ENCODE measurements at regions not wholly inside any gene's neighbourhood (a gene's known extent, or its start where the extent isn't known, plus 50 kb on each side); places are given as distances from the start of the nearest gene placed in this dataset.
"Not testable (repeated sequence)": the region's sequence is repeated elsewhere in the genome, so short reads cannot be mapped to it uniquely, and the experiment has no call there.

GRCh38 chr6:166231181-166231580 is 63.5 kb upstream of the TBXT start:
- H3K4me1 ChIP-seq (ENCODE audit: control insufficient read depth in 4 of 4, insufficient read depth in 4 of 4, low read length in 3 of 4); H3K27me3 ChIP-seq (ENCODE audit: control insufficient read depth in 4 of 4, insufficient read depth in 4 of 4, low read length in 3 of 4); DNase-seq (ENCODE audit: low spot score); H3K4me3 ChIP-seq (ENCODE audit: low read depth in 1 of 3, low read length in 3 of 3); H3K9me3 ChIP-seq (ENCODE audit: control insufficient read depth in 4 of 4, low read length in 3 of 4); H3K9ac ChIP-seq (ENCODE audit: low read depth in 1 of 2, low read length in 2 of 2); H3K36me3 ChIP-seq (ENCODE audit: control insufficient read depth in 4 of 4, insufficient read depth in 3 of 4, low read depth in 1 of 4, low read length in 3 of 4); H3K27ac ChIP-seq (ENCODE audit: low read depth in 1 of 2, low read length in 2 of 2): not testable (repeated sequence)
- WGBS: 97% methylated on average over 2 of the region's 2 CpGs

- Histone ChIP-seq H3K27me3 (ENCODE audit: control insufficient read depth in 4 of 4, insufficient read depth in 4 of 4, low read length in 3 of 4) (peaks cover 0 to 2% (median 0%) of the 10 kb centered on the region in 4 donors), H3K9me3 (ENCODE audit: control insufficient read depth in 4 of 4, low read length in 3 of 4) (no peaks in the 10 kb centered on the region), H3K36me3 (ENCODE audit: control insufficient read depth in 4 of 4, insufficient read depth in 3 of 4, low read depth in 1 of 4, low read length in 3 of 4) (no peaks in the 10 kb centered on the region), H3K9ac (ENCODE audit: low read depth in 1 of 2, low read length in 2 of 2) (no peak overlapping the region), H3K27ac (ENCODE audit: low read depth in 1 of 2, low read length in 2 of 2) (no peak overlapping the region), H3K4me3 (ENCODE audit: low read depth in 1 of 3, low read length in 3 of 3) (no peak overlapping the region), H3K4me1 (ENCODE audit: control insufficient read depth in 4 of 4, insufficient read depth in 4 of 4, low read length in 3 of 4) (no peaks in the 10 kb centered on the region)
- 33% methylated on average over 16 of the region's 16 CpGs for WGBS
- DNase-seq (ENCODE audit: low spot score): no peak
- TF ChIP-seq FOXA1 (IDR thresholded peaks at IDR 0.05) (no peak), ZBTB33 (IDR thresholded peaks at IDR 0.05) (no peak)
These were observed 61.3 kb upstream of the TBXT start for GRCh38 chr6:166228839-166229528.

GRCh38 chr6:166228425-166228824 is 60.8 kb upstream of the TBXT start:
- no peak overlapping the region for H3K9ac ChIP-seq (ENCODE audit: low read depth in 1 of 2, low read length in 2 of 2)
- TF ChIP-seq NR2F2 (IDR thresholded peaks at IDR 0.05): no peak
- TF ChIP-seq EGR1 (IDR thresholded peaks at IDR 0.05; ENCODE audit: low read depth in 2 of 2): no peak
- no peak for TF ChIP-seq HNF4A (conservative IDR thresholded peaks at IDR 0.05)
- no peak for TF ChIP-seq JUND (IDR thresholded peaks at IDR 0.05)
- TF ChIP-seq FOXA1 (IDR thresholded peaks at IDR 0.05): no peak
- TF ChIP-seq MAX (IDR thresholded peaks at IDR 0.05): no peak
- TF ChIP-seq RXRA (IDR thresholded peaks at IDR 0.05): no peak
- no peak for TF ChIP-seq TAF1 (conservative IDR thresholded peaks at IDR 0.05)
- TF ChIP-seq SP1 (IDR thresholded peaks at IDR 0.05): no peak
- no peak for TF ChIP-seq ATF3 (IDR thresholded peaks at IDR 0.05)
- TF ChIP-seq GABPA (IDR thresholded peaks at IDR 0.05 in 1 of 2, conservative IDR thresholded peaks at IDR 0.05 in 1 of 2): no peak
- no peak for TF ChIP-seq FOXA2 (IDR thresholded peaks at IDR 0.05)
- no peak for TF ChIP-seq ZBTB33 (IDR thresholded peaks at IDR 0.05)
- TF ChIP-seq YY1 (IDR thresholded peaks at IDR 0.05): no peak
- TF ChIP-seq CTCF (IDR thresholded peaks at IDR 0.05; ENCODE audit: low read depth, low read length, missing input control): no peak
- no peak for TF ChIP-seq REST (IDR thresholded peaks at IDR 0.05)
- TF ChIP-seq HNF4G (IDR thresholded peaks at IDR 0.05): no peak
- TF ChIP-seq RAD21 (IDR thresholded peaks at IDR 0.05): no peak
- no peaks in the 10 kb centered on the region for H3K9me3 ChIP-seq (ENCODE audit: control insufficient read depth in 4 of 4, low read length in 3 of 4)
- DNase-seq (ENCODE audit: low spot score): no peak
- H3K4me1 ChIP-seq (ENCODE audit: control insufficient read depth in 4 of 4, insufficient read depth in 4 of 4, low read length in 3 of 4): no peaks in the 10 kb centered on the region
- WGBS: 77% methylated on average over 3 of the region's 3 CpGs
- no peak overlapping the region for H3K27ac ChIP-seq (ENCODE audit: low read depth in 1 of 2, low read length in 2 of 2)
- peaks cover 0 to 6% (median 0%) of the 10 kb centered on the region in 4 donors for H3K27me3 ChIP-seq (ENCODE audit: control insufficient read depth in 4 of 4, insufficient read depth in 4 of 4, low read length in 3 of 4)
- H3K4me3 ChIP-seq (ENCODE audit: low read depth in 1 of 3, low read length in 3 of 3): no peak overlapping the region
- H3K36me3 ChIP-seq (ENCODE audit: control insufficient read depth in 4 of 4, insufficient read depth in 3 of 4, low read depth in 1 of 4, low read length in 3 of 4): no peaks in the 10 kb centered on the region
